C4-2B (cell line): ENCODE measurements at regions not wholly inside any gene's neighbourhood (a gene's known extent, or its start where the extent isn't known, plus 50 kb on each side); places are given as distances from the start of the nearest gene placed in this dataset.

Experiments used
- ZFX ChIP-seq: fragments of 450-650 bp; IDR thresholded peaks from 2 replicates; pipeline ENCODE4 v1.6.1; 2017
- TF ChIP-seq, protein P1 (sequence below): fragments of 450-650 bp; conservative IDR thresholded peaks from 2 replicates; pipeline ENCODE4 v1.5.1; 2017; ENCODE audit warnings: mild to moderate bottlenecking

DNA sequence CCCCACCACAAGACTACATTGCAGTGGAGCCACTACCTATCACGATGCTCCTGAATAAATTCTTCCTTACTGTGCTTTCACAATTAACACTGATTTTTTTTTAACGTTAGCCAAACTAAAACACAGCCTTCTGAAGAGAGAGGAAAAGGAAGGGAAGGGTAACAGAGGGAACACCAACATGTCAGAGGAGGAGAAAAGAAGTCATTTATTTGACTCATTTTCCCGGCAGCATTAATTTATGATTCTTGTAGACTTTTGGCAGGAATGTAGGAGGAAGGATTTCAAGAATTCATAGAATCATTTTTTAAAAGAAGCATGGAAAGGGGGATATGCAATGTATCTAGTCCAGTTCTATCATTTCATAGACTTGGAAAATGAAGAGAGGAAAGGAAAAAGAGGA lies 74.3 kb upstream of the IQCM start:
- TF ChIP-seq, protein P1, sequence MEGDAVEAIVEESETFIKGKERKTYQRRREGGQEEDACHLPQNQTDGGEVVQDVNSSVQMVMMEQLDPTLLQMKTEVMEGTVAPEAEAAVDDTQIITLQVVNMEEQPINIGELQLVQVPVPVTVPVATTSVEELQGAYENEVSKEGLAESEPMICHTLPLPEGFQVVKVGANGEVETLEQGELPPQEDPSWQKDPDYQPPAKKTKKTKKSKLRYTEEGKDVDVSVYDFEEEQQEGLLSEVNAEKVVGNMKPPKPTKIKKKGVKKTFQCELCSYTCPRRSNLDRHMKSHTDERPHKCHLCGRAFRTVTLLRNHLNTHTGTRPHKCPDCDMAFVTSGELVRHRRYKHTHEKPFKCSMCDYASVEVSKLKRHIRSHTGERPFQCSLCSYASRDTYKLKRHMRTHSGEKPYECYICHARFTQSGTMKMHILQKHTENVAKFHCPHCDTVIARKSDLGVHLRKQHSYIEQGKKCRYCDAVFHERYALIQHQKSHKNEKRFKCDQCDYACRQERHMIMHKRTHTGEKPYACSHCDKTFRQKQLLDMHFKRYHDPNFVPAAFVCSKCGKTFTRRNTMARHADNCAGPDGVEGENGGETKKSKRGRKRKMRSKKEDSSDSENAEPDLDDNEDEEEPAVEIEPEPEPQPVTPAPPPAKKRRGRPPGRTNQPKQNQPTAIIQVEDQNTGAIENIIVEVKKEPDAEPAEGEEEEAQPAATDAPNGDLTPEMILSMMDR: no peak
- no peak for TF ChIP-seq ZFX
